HG02840 (cell line): ENCODE measurements at regions not wholly inside any gene's neighbourhood (a gene's known extent, or its start where the extent isn't known, plus 50 kb on each side); places are given as distances from the start of the nearest gene placed in this dataset.
"Not testable (repeated sequence)": the region's sequence is repeated elsewhere in the genome, so short reads cannot be mapped to it uniquely, and the experiment has no call there.

Experiments
- ATAC-seq: cut with Tn5 transposase; IDR thresholded peaks from one replicate; pipeline ENCODE4 v1.9.1; 2021; ENCODE audit warnings: mild to moderate bottlenecking, moderate library complexity, moderate number of reproducible peaks; ENCODE audit not compliant: unreplicated experiment, low FRiP score

DNA sequence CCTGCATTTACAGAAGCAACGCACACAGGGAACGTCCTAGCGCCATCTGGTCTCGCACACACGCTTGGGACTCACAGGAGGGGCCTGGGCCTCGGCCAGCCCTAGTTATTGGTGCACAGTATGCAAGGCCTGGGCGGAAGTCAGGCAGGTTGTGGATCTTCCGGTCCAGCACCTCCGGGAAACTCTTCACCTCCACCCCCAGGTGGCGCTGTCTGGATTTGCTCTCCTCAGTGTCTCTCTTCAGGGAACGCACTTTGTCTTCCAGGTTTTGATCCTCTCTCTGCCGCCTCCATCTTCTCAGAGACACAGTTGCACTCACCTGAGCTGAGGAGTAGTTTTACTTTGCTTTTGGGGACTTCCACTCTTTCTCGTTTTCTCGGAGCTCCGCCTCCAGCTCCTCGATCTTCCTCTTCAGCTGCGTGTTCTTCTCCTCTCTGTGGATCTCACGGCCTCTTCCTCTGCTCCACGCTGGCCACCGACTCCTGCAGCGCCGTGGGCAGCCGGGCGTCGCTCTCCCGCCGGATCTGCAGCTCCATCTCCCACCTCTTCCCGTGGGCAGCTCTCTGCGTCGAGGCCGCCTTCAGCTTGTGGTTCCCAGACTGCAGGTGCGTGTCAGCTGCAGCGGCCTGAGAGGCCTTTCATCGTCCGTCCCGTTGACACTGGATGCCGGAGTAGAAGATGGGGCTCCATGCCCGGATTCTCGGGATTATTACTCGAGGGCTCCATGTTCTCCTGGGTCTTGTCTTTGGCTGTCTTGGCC, 933.8 kb downstream of the TMEM121 start:
- no peak for ATAC-seq

DNA sequence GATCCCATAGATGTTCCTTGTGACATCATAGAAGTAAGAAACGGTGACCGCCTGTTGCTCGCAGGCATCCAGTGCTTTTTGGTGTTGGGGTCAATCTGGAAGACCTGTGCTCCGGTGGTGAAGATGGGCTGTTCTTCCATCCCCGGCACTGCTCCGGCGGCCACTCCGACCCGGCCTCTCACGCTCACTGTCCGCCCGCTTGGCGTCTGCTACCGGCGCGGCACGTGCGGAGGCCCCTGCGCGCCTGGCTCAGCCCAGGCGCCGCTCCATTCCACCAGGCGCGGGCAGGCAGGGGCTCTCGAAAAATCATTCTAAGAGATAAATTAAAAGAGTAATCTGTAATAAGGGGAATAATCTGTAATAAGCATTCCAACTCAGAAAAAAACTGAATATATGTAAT, 934.5 kb downstream of the TMEM121 start:
- no peak for ATAC-seq

DNA sequence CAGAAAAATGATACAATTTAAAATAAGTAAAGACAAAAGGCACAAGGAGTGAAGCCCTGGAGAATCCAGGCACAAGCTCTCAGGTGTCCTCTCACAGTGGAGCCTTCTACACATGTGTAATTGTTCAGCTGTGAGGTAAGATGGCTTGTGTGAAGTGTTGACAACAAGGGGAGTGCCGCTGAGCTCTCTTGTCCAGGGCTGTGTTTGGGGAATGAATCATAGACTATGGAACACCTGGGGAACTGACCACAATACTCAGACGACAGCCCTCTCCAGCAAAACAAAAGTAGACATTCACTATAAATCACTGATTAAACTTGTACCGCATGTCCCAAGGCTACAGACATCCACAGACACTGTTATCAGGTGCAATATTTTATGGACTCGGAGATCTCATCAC, 940.1 kb downstream of the TMEM121 start:
- not testable (repeated sequence) for ATAC-seq

- not testable (repeated sequence) for ATAC-seq
Observed at GRCh38 chr14:106468869-106469268, 942.5 kb downstream of the TMEM121 start.

DNA sequence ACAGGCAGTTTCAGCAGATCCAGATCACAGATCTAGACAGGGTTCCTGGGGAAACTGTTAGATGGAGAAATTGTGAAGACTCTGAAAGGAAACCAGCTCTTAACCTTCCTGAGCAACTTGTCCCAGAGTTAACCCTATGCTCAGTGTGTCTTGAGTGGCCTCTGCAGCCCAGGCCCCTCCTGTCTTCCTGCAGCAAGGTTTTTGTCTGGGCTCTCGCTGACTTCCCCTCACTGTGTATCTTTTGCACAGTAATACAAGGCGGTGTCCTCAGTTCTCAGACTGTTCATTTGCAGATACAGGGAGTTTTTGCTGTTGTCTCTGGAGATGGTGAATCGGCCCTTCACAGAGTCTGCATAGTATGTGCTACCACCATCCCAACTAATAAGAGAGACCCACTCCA, 943.6 kb downstream of the TMEM121 start:
- ATAC-seq = not testable (repeated sequence)

DNA sequence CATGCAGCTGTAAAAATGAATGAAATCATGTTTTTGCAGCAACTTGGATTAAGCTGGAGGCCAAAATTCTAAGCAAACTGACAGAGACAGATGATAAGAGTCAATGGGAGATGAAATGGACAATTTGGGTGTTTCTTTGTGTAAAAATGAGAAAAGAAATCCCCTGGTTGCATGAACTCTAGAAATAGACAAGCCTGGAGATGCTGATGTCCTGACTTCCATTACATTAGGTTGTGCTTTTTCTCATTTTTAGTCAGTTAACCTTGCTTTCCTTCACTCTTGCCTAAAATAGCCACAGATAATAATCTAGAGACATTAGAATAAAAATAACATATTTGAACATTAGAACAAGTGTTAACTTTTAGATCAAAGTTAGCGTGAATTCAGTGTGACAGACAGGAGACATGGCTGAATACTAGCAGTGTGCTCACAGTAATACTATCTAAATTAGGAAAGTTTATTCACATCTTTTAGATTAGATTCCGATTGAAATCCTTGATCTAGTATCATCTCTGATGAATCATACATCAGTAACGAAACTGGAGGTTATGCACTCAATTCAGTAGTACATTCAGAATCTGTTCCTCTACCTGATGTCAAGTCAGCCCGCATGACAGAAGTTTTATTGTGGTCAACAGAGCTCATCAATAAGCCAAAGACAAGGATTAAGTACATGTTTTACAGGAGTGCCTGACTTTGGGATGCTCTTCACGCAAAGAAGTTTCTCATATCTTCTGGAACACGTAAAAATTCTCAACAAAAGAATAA, 948.1 kb downstream of the TMEM121 start:
- not testable (repeated sequence) for ATAC-seq

DNA sequence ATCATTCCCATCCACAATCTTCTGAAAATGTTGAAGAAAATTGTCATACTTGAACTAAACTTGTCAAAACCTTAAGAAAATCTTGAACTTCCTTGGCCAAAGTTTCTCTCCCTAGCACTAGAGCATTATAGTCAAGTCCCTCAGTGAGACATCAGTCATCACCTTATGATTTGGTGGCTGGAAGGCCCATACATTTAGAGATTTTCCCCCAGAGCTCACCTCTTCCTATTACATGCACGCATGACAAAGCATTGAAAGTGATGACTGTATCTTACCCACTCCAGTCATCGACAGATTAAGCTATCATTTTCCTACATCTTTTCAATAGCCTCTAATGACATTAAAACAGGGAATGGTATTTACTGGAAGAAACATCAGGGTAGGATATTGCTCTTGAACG, 948.8 kb downstream of the TMEM121 start:
- not testable (repeated sequence) for ATAC-seq

GRCh38 chr14:106477600-106477999, 951.2 kb downstream of the TMEM121 start:
- not testable (repeated sequence) for ATAC-seq

- not testable (repeated sequence) for ATAC-seq
Observed at GRCh38 chr14:106480287-106480686, 953.9 kb downstream of the TMEM121 start.

DNA sequence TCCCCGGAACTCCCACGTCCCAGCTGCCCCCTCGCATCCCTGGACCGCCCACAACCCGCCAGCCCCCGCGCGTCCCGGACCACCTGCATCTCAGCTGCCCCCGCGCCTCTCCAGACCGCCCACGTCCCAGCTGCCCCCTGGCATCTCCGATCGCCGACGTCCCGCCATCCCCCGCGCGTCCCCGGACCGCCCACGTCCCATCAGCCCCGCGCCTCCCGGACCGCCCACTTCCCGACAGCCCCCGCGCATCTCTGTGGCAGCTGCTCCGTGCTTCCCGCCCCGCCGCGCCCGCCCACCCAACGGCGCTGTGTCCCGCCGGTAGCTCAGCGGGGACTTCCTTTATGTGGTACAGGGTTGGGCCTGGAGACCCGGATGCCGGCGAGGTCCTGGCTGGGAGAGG, 955.8 kb downstream of the TMEM121 start:
- ATAC-seq = not testable (repeated sequence)

DNA sequence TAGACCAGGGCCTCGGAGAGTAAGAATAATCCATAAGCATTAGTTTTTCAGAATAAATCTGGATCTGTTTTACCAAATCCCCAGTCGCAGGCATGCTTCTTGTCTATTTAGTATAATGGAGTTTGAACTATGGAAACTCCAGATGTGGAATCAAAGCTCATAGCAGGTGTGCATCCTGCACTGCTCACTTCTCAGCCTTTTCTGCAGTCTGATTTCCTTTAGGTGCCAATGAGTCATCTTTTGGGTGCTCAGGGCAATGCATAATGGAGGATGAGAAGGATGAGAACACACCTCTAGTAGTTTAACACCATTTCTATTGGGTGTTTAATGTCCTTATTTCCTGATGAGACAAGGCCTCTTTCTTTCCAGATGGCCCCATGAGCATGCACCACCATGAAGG, 961.2 kb downstream of the TMEM121 start:
- ATAC-seq = no peak

GRCh38 chr14:106488291-106488690, 961.9 kb downstream of the TMEM121 start:
- no peak for ATAC-seq

DNA sequence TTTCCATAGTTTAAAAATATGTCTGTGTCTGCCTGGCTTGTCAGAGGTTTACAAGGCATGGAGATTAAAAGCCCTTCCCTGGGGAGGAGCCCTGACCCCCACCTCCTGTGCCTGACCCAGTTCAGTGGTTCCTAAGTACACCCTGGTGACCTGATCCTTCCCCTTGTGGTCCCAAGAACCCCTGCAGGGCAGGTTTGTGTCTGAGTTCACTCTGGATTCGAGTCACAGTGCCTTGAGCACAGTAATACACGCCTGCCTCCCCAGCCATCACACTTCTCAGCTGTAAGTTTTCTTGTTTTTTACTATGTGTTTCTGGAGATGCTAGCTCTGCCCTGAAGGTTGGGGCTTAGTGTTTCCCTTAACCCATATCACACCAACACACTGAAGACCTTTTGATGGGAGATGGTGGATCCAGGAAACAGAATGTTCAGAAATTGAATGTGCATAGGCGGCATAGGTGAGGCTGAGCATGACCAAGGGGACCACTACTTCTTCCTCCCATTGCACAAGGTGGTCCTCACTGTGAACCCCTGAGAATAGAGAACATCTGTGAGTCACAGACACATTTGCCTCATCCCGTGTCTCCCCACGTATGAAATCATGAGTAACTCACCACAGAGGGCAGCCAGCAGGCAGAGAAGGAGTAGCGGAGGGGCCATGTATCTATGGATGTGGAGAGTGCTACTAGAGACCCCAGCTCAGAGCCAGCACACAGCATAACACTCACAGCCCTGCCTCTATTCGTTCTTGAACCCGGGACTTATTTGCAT, 962.9 kb downstream of the TMEM121 start:
- ATAC-seq = no peak

- no peak for ATAC-seq
Observed at GRCh38 chr14:106490442-106490841, 964.1 kb downstream of the TMEM121 start.

- ATAC-seq = no peak
Observed at GRCh38 chr14:106491851-106492250, 965.5 kb downstream of the TMEM121 start.

GRCh38 chr14:106493962-106494823, 967.8 kb downstream of the TMEM121 start:
- no peak for ATAC-seq

GRCh38 chr14:106500571-106500970, 974.2 kb downstream of the TMEM121 start:
- no peak for ATAC-seq

DNA sequence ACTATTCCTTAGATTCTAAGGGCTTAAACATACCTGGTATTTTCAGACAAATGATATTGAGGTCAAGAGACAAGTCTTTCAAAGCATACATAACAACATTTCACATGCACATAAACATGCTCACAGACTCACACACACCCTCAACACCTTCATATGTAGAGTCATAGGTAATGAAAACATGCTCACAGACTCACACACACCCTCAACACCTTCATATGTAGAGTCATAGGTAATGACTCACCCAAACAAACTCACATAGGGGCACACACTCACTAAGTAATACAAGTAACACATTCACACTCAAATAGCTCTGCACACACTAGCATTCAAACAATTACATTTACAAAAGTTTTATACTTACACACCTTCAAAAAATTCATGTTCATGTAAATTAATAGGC, 975.5 kb downstream of the TMEM121 start:
- no peak for ATAC-seq

DNA sequence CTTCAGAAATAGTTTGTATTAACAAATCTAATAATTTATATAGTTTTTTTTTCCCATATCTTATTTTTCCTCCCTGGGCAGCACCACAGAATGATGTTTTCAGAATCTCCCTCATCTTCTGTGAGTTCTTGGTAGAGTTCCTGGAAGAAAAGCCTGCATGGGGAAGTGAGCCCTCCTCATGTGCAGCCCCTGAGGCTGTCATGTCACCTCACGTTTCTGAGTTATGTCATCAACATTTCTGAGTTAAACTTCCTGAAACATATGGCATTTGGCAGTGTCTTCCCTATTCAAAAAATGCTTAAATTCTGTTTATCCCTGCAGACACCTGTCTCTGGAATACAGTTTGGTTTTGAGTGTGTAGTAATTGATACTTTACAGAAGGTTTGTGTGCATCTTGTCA, 979.0 kb downstream of the TMEM121 start:
- ATAC-seq = no peak

GRCh38 chr14:106506881-106507305, 980.5 kb downstream of the TMEM121 start:
- ATAC-seq = no peak
